WI38 (cell line): ENCODE measurements at regions not wholly inside any gene's neighbourhood (a gene's known extent, or its start where the extent isn't known, plus 50 kb on each side); places are given as distances from the start of the nearest gene placed in this dataset.

Source experiments
- H3K4me3 ChIP-seq: 2 replicates; pipeline ENCODE4 v1.5.1; 2011; ENCODE audit warnings: low read depth, mild to moderate bottlenecking, control low read depth, low read length
- CTCF ChIP-seq: IDR thresholded peaks from 2 replicates; pipeline ENCODE4 v1.5.1; 2012; ENCODE audit warnings: low read depth, mild to moderate bottlenecking, control low read depth, low read length

DNA sequence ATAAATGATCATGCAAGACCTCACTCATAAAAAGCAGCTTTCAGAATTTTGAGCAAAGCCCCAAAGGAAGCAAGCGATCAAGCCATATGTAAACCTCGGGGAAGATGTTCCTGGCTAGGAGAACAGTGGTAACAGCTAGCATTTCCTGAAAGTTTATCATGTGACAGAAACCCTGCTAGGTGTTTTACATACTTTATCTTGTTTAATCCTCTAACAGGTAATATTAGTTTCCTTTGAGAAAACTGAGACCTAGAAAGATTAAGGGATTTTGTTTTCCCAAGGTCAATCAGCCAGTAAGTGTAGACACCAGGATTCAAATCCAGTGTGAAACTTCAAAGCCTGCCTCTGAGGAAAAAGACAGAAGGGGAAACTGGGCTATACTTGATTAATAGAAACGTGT lies 362.4 kb upstream of the MAF start:
- no peak for TF ChIP-seq CTCF
- no peak overlapping the region for H3K4me3 ChIP-seq

DNA sequence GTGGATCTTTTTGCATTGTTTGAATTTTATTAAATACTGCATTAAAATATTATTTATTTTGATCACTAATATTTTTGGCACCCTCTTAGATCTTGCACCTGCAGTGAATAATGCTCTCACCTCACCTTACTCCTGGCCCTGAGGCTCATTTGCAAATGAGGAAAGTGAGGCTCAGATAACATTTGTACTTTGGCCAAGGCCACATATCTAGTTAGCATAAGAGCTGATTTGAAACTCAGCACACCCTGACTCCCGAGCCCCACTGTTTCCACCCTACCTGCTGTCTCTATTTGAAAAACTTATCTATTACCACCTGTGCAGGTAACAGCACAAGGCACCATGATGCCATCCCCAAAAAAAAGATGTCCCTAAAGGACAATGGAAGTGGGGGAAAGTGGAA lies 358.7 kb upstream of the MAF start:
- H3K4me3 ChIP-seq = no peak overlapping the region
- TF ChIP-seq CTCF = no peak

GRCh38 chr16:79954921-79955705 lies 354.6 kb upstream of the MAF start:
- TF ChIP-seq CTCF = no peak
- no peak overlapping the region for H3K4me3 ChIP-seq

DNA sequence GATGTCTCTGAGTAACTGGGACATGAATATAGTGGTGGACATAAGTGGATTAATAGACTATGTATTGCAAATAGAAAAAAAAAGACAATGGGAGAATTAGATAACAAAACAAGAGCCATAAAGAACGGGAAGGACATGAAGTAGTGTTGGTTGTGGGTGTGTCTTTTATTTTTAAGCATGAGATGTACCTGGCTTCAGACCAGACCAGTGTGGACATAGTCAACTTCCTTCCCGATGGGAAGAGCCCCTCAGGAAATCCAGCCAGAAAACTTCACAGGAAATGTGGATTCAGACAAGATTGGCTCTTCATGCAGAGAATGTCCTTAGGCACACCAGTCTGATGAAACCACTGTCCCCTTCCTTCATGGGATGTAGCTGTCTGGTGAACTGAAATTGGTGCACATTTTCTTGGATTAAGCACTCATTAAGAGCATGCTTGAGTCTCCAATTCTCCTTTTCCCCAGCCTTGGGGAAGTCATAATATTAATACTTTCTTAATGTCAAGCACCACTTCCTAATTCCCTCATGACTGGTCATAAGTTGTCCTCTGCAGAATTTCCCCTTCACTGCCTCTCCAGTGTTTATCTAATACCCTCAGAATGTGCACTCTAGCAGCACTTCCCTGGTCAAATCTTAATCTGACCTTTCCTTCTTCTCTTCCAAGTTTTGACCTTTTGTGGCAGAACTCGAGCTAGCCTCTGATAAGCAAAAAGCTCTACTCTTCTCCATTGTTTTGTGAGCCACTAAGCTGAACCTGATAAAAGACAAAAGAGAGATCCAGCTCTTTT lies 350.6 kb upstream of the MAF start:
- no peak for TF ChIP-seq CTCF
- H3K4me3 ChIP-seq = no peak overlapping the region

- no peak for TF ChIP-seq CTCF
- no peak overlapping the region for H3K4me3 ChIP-seq
Measured at GRCh38 chr16:79949417-79949816, 348.9 kb upstream of the MAF start.

- TF ChIP-seq CTCF = no peak
Measured at GRCh38 chr16:79947771-79948170, 347.2 kb upstream of the MAF start.

DNA sequence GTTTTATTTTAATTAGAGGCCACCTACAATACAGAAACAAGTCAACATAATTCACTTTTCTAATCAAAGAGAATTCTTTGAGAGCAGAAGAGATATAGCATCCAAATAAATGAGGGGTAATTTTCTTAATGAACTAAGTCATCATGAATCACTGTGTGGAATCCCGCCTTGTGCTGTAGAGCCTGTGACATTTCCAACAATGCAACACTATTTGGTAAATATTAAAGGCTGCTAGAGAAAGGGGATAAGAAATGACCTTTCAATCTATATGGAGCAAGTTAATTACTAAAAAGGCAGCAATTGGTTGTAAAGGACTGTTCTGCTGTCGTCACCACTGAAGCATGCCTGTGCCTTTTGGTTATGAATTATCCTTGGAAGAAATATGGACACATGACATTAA lies 345.7 kb upstream of the MAF start:
- no peak overlapping the region for H3K4me3 ChIP-seq
- TF ChIP-seq CTCF = no peak

More at GRCh38 chr16:79947771-79948170, 347.2 kb upstream of the MAF start:
- no peak overlapping the region for H3K4me3 ChIP-seq
